ENCODE measurements at regions not wholly inside any gene's neighbourhood (a gene's known extent, or its start where the extent isn't known, plus 50 kb on each side); places are given as distances from the start of the nearest gene placed in this dataset.

GRCh38 chr12:22899184-22899583 is 274.2 kb downstream of the ETNK1 start:
- Mint-ChIP-seq H3K4me1 (no peaks in the 10 kb centered on the region), H3K27me3 (no peaks in the 10 kb centered on the region), H3K4me3 (no peak overlapping the region), H3K27ac (no peak overlapping the region), H3K36me3 (no peaks in the 10 kb centered on the region), H3K9me3 (peaks cover 3 to 6% of the 10 kb centered on the region in 2 donors)
- ATAC-seq (replicated peaks) (no peak), DNase-seq (no peak)

- H3K27me3 Mint-ChIP-seq, result no peaks in the 10 kb centered on the region
- DNase-seq, result no peak
- H3K4me3 Mint-ChIP-seq, result no peak overlapping the region
- ATAC-seq (replicated peaks), result no peak
- H3K9me3 Mint-ChIP-seq, result peaks cover 5 to 6% of the 10 kb centered on the region in 2 donors
- H3K4me1 Mint-ChIP-seq, result no peaks in the 10 kb centered on the region
- no peak overlapping the region for H3K27ac Mint-ChIP-seq
- no peaks in the 10 kb centered on the region for H3K36me3 Mint-ChIP-seq
Observed at GRCh38 chr12:22900401-22900800, 275.4 kb downstream of the ETNK1 start.

DNA sequence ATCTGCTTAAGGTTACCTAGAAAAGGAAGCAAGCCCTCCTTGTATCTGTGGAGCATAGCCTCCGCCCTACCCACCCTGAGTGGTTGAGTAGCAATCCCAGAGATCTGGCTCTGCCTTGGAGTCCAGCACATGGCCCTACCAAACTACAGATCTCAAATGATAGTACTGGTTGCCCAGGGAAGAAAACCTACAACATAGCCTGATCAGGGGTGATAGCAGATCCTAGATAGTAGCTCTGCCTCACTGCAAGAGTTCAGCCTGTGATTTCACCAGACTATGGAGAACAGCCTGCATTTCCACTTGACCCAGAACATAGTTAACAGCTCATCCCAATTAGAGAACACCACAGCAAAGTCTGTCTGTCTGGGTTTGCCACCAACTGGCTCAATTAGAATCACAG is 279.5 kb downstream of the ETNK1 start:
- DNase-seq (no peak), ATAC-seq (replicated peaks) (no peak)
- H3K27ac Mint-ChIP-seq, result no peak overlapping the region

DNA sequence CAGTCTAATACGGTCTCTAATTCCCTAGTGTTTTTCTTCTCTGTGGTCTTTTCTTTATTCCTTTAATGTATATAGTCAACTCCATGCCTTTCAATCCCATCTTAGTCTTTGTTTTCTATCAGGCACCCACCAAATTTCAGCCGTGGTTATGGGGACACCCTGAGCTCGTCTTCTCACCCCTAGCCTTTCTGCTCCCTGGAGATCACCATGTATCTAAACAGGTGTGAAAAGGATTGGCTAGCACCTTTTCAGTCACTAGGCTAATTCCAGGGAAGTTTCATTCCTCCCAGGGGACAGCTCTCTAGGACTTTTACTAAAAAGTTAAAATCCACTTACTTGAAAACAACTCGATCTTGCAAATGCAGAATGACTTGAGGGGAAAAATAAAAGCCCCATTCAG is 291.3 kb downstream of the ETNK1 start:
- no peaks in the 10 kb centered on the region for H3K27me3 Mint-ChIP-seq
- no peaks in the 10 kb centered on the region for H3K36me3 Mint-ChIP-seq
- no peaks in the 10 kb centered on the region for H3K4me1 Mint-ChIP-seq
- DNase-seq (no peak), ATAC-seq (replicated peaks) (no peak)
- peaks cover 0 to 3% of the 10 kb centered on the region in 2 donors for H3K9me3 Mint-ChIP-seq
- H3K27ac Mint-ChIP-seq, result no peak overlapping the region
- no peak overlapping the region for H3K4me3 Mint-ChIP-seq

More for the DNA sequence above, 279.5 kb downstream of the ETNK1 start:
- Mint-ChIP-seq H3K4me1 (no peaks in the 10 kb centered on the region), H3K4me3 (no peak overlapping the region), H3K9me3 (peaks cover 5 to 6% of the 10 kb centered on the region in 2 donors), H3K27me3 (no peaks in the 10 kb centered on the region), H3K36me3 (no peaks in the 10 kb centered on the region)

GRCh38 chr12:22916815-22917214 is 291.8 kb downstream of the ETNK1 start:
- no peaks in the 10 kb centered on the region for H3K36me3 Mint-ChIP-seq
- no peak for ATAC-seq (replicated peaks)
- H3K27ac Mint-ChIP-seq, result no peak overlapping the region
- no peak for DNase-seq
- H3K4me1 Mint-ChIP-seq, result no peaks in the 10 kb centered on the region
- H3K9me3 Mint-ChIP-seq, result peaks cover 0 to 4% of the 10 kb centered on the region in 2 donors
- H3K27me3 Mint-ChIP-seq, result no peaks in the 10 kb centered on the region
- H3K4me3 Mint-ChIP-seq, result no peak overlapping the region

DNA sequence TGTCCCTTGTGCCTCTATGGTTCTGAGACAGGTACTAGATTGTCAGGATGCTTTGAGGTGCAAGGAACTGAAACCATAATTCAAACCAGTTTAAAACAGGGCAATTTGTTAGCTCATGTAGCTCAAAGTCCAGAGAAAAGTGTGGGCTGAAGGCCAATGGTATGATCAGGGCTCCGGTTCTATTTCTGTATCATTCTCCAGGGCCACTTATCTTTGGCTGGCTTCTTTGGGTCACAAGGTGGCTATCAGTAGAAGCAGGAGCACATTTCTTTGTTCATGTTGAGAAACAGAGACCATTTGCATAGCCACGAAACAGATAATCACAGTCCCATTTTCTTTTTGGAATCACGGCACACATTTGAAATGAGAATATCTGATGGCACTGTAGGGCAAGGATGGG is 294.9 kb downstream of the ETNK1 start:
- Mint-ChIP-seq H3K36me3 (no peaks in the 10 kb centered on the region), H3K4me1 (no peaks in the 10 kb centered on the region), H3K9me3 (peaks cover 0 to 4% of the 10 kb centered on the region in 2 donors), H3K27ac (no peak overlapping the region), H3K27me3 (no peaks in the 10 kb centered on the region), H3K4me3 (no peak overlapping the region)
- ATAC-seq (replicated peaks), result no peak
- no peak for DNase-seq

- DNase-seq (no peak), ATAC-seq (replicated peaks) (no peak)
- H3K9me3 Mint-ChIP-seq, result peaks cover 0 to 4% of the 10 kb centered on the region in 2 donors
- no peak overlapping the region for H3K27ac Mint-ChIP-seq
- no peaks in the 10 kb centered on the region for H3K27me3 Mint-ChIP-seq
- no peak overlapping the region for H3K4me3 Mint-ChIP-seq
- H3K36me3 Mint-ChIP-seq, result no peaks in the 10 kb centered on the region
- no peaks in the 10 kb centered on the region for H3K4me1 Mint-ChIP-seq
Observed at GRCh38 chr12:22923768-22924167, 298.8 kb downstream of the ETNK1 start.

GRCh38 chr12:22924391-22924790 is 299.4 kb downstream of the ETNK1 start:
- no peak for ATAC-seq (replicated peaks)
- Mint-ChIP-seq H3K4me1 (no peaks in the 10 kb centered on the region), H3K9me3 (peaks cover 0 to 4% of the 10 kb centered on the region in 2 donors), H3K27me3 (no peaks in the 10 kb centered on the region), H3K36me3 (no peaks in the 10 kb centered on the region), H3K4me3 (no peak overlapping the region), H3K27ac (no peak overlapping the region)
- DNase-seq, result no peak

DNA sequence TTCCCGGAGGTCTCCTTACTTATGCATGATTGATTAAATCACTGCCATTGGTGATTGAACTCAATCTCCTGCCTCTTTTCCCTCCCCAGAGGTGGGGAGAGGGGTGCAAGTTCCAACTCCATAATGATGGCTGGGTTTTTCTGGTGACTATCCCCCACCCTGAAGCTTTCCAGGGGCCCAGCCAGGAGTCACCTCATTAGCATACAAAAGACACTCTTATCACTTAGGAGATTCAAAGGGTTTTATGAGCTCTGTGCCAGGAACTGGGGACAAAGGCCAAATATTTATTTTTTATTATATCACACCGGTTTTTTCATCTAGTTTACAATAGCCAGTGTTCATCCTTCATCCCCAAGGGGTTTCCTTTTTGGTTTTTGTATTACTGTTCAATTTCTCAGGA is 300.7 kb downstream of the ETNK1 start:
- no peak overlapping the region for H3K4me3 Mint-ChIP-seq
- H3K27ac Mint-ChIP-seq, result no peak overlapping the region
- no peaks in the 10 kb centered on the region for H3K4me1 Mint-ChIP-seq
- DNase-seq, result no peak
- peaks cover 0 to 4% of the 10 kb centered on the region in 2 donors for H3K9me3 Mint-ChIP-seq
- no peak for ATAC-seq (replicated peaks)
- H3K27me3 Mint-ChIP-seq, result no peaks in the 10 kb centered on the region
- no peaks in the 10 kb centered on the region for H3K36me3 Mint-ChIP-seq

DNA sequence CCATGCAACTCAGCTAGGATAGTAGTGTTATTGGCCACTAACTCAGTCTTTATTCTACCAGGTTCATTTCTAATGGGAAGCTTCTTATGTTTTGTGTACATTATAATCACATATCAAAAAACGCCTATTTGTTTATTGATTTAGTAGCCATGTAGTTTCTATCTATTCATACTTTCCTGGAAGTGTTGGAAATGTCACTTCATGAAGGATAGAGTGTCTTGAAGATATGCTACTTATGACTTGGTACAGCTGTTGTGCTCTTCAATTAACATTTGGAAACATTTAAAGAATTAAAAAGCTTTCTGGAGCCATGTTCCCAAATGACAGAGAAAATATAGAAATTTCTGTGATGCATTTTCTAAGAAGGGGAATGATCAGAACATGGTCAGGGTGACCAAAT is 307.5 kb downstream of the ETNK1 start:
- no peaks in the 10 kb centered on the region for H3K27me3 Mint-ChIP-seq

GRCh38 chr12:22935090-22935489 is 310.1 kb downstream of the ETNK1 start:
- H3K27ac Mint-ChIP-seq, result no peak overlapping the region
- DNase-seq (no peak), ATAC-seq (replicated peaks) (no peak)
- no peaks in the 10 kb centered on the region for H3K4me1 Mint-ChIP-seq
- no peaks in the 10 kb centered on the region for H3K27me3 Mint-ChIP-seq
- no peaks in the 10 kb centered on the region for H3K9me3 Mint-ChIP-seq
- no peaks in the 10 kb centered on the region for H3K36me3 Mint-ChIP-seq
- no peak overlapping the region for H3K4me3 Mint-ChIP-seq

More for the DNA sequence above, 307.5 kb downstream of the ETNK1 start:
- no peak for ATAC-seq (replicated peaks)
- H3K4me1 Mint-ChIP-seq, result no peaks in the 10 kb centered on the region
- H3K27ac Mint-ChIP-seq, result no peak overlapping the region
- H3K9me3 Mint-ChIP-seq, result no peaks in the 10 kb centered on the region
- H3K36me3 Mint-ChIP-seq, result no peaks in the 10 kb centered on the region
- H3K4me3 Mint-ChIP-seq, result no peak overlapping the region
- no peak for DNase-seq

DNA sequence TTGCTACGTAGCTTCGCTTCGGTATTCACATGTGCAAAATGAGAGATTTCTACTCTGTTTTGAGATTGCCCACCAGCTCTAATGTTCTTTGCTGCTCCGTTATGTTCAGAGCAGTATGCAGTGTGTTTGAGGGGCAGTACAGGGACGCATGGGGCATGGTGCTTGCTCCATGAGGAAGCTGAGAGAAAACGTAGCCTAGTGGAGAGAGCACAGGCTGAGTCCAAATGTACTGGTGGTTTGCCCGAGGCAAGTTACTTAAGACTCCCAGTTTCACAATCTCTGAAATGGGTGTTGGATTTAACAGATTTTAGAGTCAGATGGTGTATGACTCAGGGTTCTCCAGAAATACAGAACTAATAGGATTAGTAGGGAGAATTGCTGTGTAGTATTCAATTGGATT is 310.5 kb downstream of the ETNK1 start:
- DNase-seq, result no peak
- Mint-ChIP-seq H3K4me1 (no peaks in the 10 kb centered on the region), H3K27ac (no peak overlapping the region), H3K9me3 (no peaks in the 10 kb centered on the region), H3K4me3 (no peak overlapping the region), H3K36me3 (no peaks in the 10 kb centered on the region), H3K27me3 (no peaks in the 10 kb centered on the region)
- no peak for ATAC-seq (replicated peaks)

DNA sequence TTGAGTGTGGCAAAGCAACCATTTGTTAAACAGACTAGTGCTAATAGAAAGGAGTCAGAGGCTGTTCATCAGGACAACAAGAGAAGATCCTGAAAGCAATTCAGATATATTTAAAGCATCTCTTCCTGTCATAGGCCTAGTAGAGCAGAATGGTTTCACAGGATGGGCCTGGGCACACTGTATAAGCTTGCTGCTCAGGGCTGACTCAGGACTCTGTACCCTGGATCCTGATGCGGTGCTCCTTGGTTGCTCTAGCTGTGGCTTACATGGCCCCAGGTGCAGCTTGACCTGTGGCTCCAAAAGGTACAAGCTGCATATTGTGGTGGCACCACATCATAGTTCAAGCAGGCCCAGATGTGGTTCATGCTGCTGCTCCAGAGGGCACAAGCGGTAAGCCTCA is 313.4 kb downstream of the ETNK1 start:
- Mint-ChIP-seq H3K4me1 (no peaks in the 10 kb centered on the region), H3K27me3 (no peaks in the 10 kb centered on the region), H3K27ac (no peak overlapping the region), H3K36me3 (no peaks in the 10 kb centered on the region), H3K9me3 (peaks cover 5% of the 10 kb centered on the region in 2 donors), H3K4me3 (no peak overlapping the region)
- ATAC-seq (replicated peaks) (peak in 1 of 2 donors; percentile 12), DNase-seq (no peak)

GRCh38 chr12:22951206-22951605 is 326.2 kb downstream of the ETNK1 start:
- Mint-ChIP-seq H3K36me3 (no peaks in the 10 kb centered on the region), H3K9me3 (peaks cover 6 to 8% of the 10 kb centered on the region in 2 donors), H3K4me1 (no peaks in the 10 kb centered on the region), H3K27me3 (no peaks in the 10 kb centered on the region), H3K27ac (no peak overlapping the region), H3K4me3 (no peak overlapping the region)
- DNase-seq (no peak), ATAC-seq (replicated peaks) (no peak)

DNA sequence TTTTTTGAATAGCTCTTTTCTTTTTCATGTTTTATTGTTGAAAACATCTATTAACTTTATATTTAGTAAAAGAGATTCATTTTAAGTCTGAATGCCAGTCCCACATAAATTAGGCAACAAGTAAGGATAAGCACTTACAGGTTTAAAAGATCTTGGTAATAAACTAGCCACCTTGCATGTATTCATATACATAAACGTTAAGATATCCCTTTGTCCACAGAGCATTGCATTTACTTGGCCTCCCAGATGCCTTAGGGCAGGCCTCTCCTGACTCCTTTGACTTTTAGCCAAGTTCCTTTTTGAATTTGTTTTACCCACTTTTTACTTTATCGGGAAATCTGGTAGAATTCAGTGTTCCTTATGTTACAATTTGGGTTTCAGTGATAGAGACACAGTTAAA is 331.7 kb downstream of the ETNK1 start:
- DNase-seq, result no peak
- Mint-ChIP-seq H3K4me1 (no peaks in the 10 kb centered on the region), H3K27ac (no peak overlapping the region), H3K9me3 (peaks cover 6 to 8% of the 10 kb centered on the region in 2 donors), H3K4me3 (no peak overlapping the region), H3K27me3 (no peaks in the 10 kb centered on the region), H3K36me3 (no peaks in the 10 kb centered on the region)
- peak in 1 of 2 donors; percentile 7 for ATAC-seq (replicated peaks)

- no peak for DNase-seq
- Mint-ChIP-seq H3K36me3 (no peaks in the 10 kb centered on the region), H3K27me3 (no peaks in the 10 kb centered on the region), H3K4me3 (no peak overlapping the region), H3K27ac (no peak overlapping the region), H3K9me3 (no peaks in the 10 kb centered on the region), H3K4me1 (no peaks in the 10 kb centered on the region)
- no peak for ATAC-seq (replicated peaks)
Observed at GRCh38 chr12:22967171-22967570, 342.2 kb downstream of the ETNK1 start.
